ENCODE measurements at regions not wholly inside any gene's neighbourhood (a gene's known extent, or its start where the extent isn't known, plus 50 kb on each side); places are given as distances from the start of the nearest gene placed in this dataset.

DNA sequence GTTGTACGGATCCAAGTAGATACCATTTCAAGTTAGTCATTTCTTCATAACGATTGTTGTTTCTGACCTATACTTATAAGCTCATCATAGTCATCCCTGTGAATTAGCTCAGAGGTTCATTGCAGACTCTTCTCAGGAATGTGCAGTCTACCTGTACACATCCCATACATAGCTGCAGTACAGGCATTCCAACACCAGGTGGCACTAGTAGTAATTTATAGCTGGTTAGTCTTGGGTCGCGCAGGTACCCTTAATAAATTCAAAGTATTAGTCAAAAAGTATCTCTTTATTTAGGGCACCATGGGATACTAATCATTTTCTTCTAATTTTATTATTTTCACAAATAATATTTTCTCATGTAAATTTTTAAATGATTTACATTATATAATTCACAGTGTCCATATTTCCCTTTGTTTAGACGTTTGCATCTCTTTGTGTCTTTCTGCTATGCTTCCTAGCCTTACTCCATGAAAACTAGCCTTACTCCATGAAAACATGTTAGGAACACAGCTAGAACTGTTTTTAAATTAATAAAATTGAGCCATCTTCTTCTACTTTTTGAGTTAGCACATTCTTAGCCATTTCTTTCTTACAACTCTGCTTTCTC is 128.6 kb upstream of the FAM83B start:
- Mint-ChIP-seq H3K9me3 (peaks cover 2% of the 10 kb centered on the region), H3K4me1 (peaks cover 43% of the 10 kb centered on the region), H3K27ac (peak overlapping the region; percentile 42 to 66 (median 53)), H3K27me3 (ENCODE audit: low read depth) (no peaks in the 10 kb centered on the region), H3K36me3 (ENCODE audit: low read depth) (no peaks in the 10 kb centered on the region), H3K4me3 (no peak overlapping the region)
- TF ChIP-seq, protein P1, sequence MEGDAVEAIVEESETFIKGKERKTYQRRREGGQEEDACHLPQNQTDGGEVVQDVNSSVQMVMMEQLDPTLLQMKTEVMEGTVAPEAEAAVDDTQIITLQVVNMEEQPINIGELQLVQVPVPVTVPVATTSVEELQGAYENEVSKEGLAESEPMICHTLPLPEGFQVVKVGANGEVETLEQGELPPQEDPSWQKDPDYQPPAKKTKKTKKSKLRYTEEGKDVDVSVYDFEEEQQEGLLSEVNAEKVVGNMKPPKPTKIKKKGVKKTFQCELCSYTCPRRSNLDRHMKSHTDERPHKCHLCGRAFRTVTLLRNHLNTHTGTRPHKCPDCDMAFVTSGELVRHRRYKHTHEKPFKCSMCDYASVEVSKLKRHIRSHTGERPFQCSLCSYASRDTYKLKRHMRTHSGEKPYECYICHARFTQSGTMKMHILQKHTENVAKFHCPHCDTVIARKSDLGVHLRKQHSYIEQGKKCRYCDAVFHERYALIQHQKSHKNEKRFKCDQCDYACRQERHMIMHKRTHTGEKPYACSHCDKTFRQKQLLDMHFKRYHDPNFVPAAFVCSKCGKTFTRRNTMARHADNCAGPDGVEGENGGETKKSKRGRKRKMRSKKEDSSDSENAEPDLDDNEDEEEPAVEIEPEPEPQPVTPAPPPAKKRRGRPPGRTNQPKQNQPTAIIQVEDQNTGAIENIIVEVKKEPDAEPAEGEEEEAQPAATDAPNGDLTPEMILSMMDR (IDR thresholded peaks at IDR 0.05; ENCODE audit: unreplicated experiment in 3 of 3) = peak; percentile 90 to 95 (median 92)

DNA sequence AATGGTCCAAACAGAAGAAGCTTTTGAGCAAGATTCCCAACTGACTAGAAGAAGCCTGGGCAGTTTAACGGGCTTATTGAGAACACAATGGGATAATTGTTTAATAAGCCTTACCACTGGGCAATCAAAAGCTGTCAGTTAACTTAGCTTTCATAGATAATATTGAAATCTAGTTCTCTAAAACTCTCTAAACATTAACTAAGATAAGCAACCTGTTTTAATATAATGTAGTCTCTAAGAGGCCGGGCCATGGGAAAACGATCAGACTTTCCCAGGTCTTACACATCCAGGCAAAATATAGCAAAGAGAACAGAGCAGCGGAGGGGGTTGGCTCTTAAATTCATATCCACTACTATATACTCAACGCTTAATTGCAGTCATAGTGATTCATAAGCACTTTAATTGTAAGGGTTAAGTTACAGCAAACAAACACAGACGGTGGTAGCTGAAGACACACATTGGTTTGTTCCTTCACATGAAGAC is 128.0 kb upstream of the FAM83B start:
- no peaks in the 10 kb centered on the region for H3K27me3 Mint-ChIP-seq (ENCODE audit: low read depth)
- peak overlapping the region; percentile 42 to 66 (median 47) for H3K27ac Mint-ChIP-seq
- no peaks in the 10 kb centered on the region for H3K36me3 Mint-ChIP-seq (ENCODE audit: low read depth)
- H3K9me3 Mint-ChIP-seq = peaks cover 2% of the 10 kb centered on the region
- no peak overlapping the region for H3K4me3 Mint-ChIP-seq
- H3K4me1 Mint-ChIP-seq = peaks cover 48% of the 10 kb centered on the region
- TF ChIP-seq, protein P1 (IDR thresholded peaks at IDR 0.05; ENCODE audit: unreplicated experiment in 3 of 3) = no peak

GRCh38 chr6:54719131-54719530 is 127.4 kb upstream of the FAM83B start:
- peak overlapping the region; percentile 47 to 66 (median 48) for H3K27ac Mint-ChIP-seq
- no peaks in the 10 kb centered on the region for H3K27me3 Mint-ChIP-seq (ENCODE audit: low read depth)
- peaks cover 50% of the 10 kb centered on the region for H3K4me1 Mint-ChIP-seq
- TF ChIP-seq, protein P1 (IDR thresholded peaks at IDR 0.05; ENCODE audit: unreplicated experiment in 3 of 3) = no peak
- no peaks in the 10 kb centered on the region for H3K36me3 Mint-ChIP-seq (ENCODE audit: low read depth)
- peaks cover 2% of the 10 kb centered on the region for H3K9me3 Mint-ChIP-seq
- H3K4me3 Mint-ChIP-seq = no peak overlapping the region

- no peaks in the 10 kb centered on the region for H3K36me3 Mint-ChIP-seq (ENCODE audit: low read depth)
- peaks cover 2% of the 10 kb centered on the region for H3K9me3 Mint-ChIP-seq
Measured at GRCh38 chr6:54719633-54720032, 126.9 kb upstream of the FAM83B start.

DNA sequence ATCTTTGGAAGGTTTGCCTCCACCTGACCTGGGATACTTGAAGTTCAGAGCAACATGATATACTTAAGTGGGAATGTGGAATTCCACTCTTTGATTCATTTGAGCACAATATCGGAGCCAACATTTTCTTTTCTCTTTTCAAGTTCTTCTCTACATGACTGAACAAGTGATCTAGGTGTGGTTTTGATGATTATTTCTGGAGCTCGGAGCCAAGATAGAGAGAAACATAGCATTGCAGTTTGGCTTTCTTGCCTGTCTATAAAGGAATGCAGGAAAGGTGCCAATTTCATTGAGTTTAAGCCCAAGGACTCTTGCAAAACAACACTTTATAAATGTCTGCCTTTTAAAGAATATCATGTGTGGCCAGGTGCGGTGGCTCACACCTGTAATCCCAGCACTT is 124.2 kb upstream of the FAM83B start:
- H3K4me1 Mint-ChIP-seq = peaks cover 43% of the 10 kb centered on the region
- TF ChIP-seq, protein P1 (IDR thresholded peaks at IDR 0.05; ENCODE audit: unreplicated experiment in 3 of 3) = no peak
- H3K27ac Mint-ChIP-seq = peak overlapping the region in 1 of 3 experiments; percentile 19
- no peaks in the 10 kb centered on the region for H3K36me3 Mint-ChIP-seq (ENCODE audit: low read depth)
- H3K4me3 Mint-ChIP-seq = no peak overlapping the region
- no peaks in the 10 kb centered on the region for H3K27me3 Mint-ChIP-seq (ENCODE audit: low read depth)
- peaks cover 2% of the 10 kb centered on the region for H3K9me3 Mint-ChIP-seq

More at GRCh38 chr6:54719633-54720032, 126.9 kb upstream of the FAM83B start:
- Mint-ChIP-seq H3K4me1 (peaks cover 50% of the 10 kb centered on the region), H3K27ac (peak overlapping the region; percentile 47 to 66 (median 48)), H3K27me3 (ENCODE audit: low read depth) (no peaks in the 10 kb centered on the region), H3K4me3 (no peak overlapping the region)
- TF ChIP-seq, protein P1 (IDR thresholded peaks at IDR 0.05; ENCODE audit: unreplicated experiment in 3 of 3) = no peak

DNA sequence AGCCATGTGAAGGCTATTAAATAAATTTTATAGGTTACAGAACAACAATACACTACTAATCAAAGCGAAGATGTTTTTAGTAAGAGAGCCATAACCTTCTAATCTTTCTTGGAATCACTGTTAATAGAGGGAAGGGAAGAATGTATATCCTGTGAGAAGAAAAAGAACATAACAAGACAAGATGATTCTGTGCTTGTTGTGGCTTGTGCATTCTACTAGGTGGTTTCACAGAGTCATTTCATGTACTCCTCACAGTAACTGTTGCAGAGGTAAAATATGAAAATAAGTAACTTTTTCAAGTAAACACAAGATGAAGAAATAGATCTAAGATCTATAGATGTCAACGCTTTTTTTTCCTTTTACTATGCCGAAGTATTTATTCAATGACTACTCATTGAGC is 116.9 kb upstream of the FAM83B start:
- Mint-ChIP-seq H3K4me3 (no peak overlapping the region), H3K27me3 (ENCODE audit: low read depth) (peaks cover 4% of the 10 kb centered on the region), H3K36me3 (ENCODE audit: low read depth) (no peaks in the 10 kb centered on the region), H3K4me1 (no peaks in the 10 kb centered on the region), H3K9me3 (peaks cover 7% of the 10 kb centered on the region), H3K27ac (no peak overlapping the region)
- TF ChIP-seq, protein P1 (IDR thresholded peaks at IDR 0.05; ENCODE audit: unreplicated experiment in 3 of 3) = no peak

Data from nephron (organoid).